Tibial artery (tissue), 4 donors: ENCODE measurements at regions not wholly inside any gene's neighbourhood (a gene's known extent, or its start where the extent isn't known, plus 50 kb on each side); places are given as distances from the start of the nearest gene placed in this dataset.

Experiments
- DNase-seq, 2 donors: peaks; one replicate each; pipeline ENCODE4 v3.0.0-alpha.2; 2019
- H3K27ac ChIP-seq, 2 donors: fragments of 200-600 bp; sonication (generic) in 1 of 2; 1 replicate in 1 of 2; 2 replicates in 1 of 2; pipeline ENCODE4 v1.5.1; 2018 to 2019; ENCODE audit warnings: mild to moderate bottlenecking in 1 of 2
- H3K27me3 ChIP-seq, 2 donors: fragments of 200-600 bp; sonication (generic) in 1 of 2; one replicate each; pipeline versions ENCODE4 v1.5.1 to v1.6.0; 2016 to 2019
- H3K36me3 ChIP-seq, 3 donors: fragments of 200-600 bp; sonication (generic) in 2 of 3; one replicate each; pipeline ENCODE4 v1.5.1; 2016 to 2019; ENCODE audit warnings: mild to moderate bottlenecking in 2 of 3
- H3K4me1 ChIP-seq, 4 donors: fragments of 200-600 bp; sonication (generic) in 2 of 4; 1 replicate in 3 of 4; 2 replicates in 1 of 4; pipeline ENCODE4 v1.5.1; 2016 to 2019
- H3K4me3 ChIP-seq, 2 donors: fragments of 200-600 bp; sonication (generic) in 1 of 2; 1 replicate in 1 of 2; 2 replicates in 1 of 2; pipeline ENCODE4 v1.5.1; 2018 to 2019; ENCODE audit warnings: mild to moderate bottlenecking in 2 of 2
- H3K9me3 ChIP-seq, 3 donors: fragments of 200-600 bp; sonication (generic) in 1 of 3; one replicate each; pipeline ENCODE4 v1.5.1; 2016 to 2019
- intact Hi-C: fragments of 100-400 bp; cut with DNase I; formaldehyde crosslinking; loops from one replicate; pipeline ENCODE4 v1.15.0; 2023; ENCODE audit warnings: low total_unique reads
- TF ChIP-seq, protein P1 (sequence below), 2 experiments: fragments of 200-600 bp in 1 of 2; fragments of 450-650 bp in 1 of 2; IDR thresholded peaks; one replicate each; pipeline ENCODE4 v1.5.1; 2017 to 2019; ENCODE audit warnings: antibody characterized with exemption in 2 of 2, mild to moderate bottlenecking in 1 of 2, moderate library complexity in 1 of 2

GRCh38 chr3:10722911-10723310 is 93.1 kb upstream of the SLC6A11 start:
- Histone ChIP-seq H3K27ac (no peak overlapping the region), H3K9me3 (no peaks in the 10 kb centered on the region), H3K36me3 (no peaks in the 10 kb centered on the region), H3K4me3 (no peak overlapping the region), H3K27me3 (peaks cover 0 to 14% of the 10 kb centered on the region in 2 donors), H3K4me1 (no peaks in the 10 kb centered on the region)
- TF ChIP-seq, protein P1, sequence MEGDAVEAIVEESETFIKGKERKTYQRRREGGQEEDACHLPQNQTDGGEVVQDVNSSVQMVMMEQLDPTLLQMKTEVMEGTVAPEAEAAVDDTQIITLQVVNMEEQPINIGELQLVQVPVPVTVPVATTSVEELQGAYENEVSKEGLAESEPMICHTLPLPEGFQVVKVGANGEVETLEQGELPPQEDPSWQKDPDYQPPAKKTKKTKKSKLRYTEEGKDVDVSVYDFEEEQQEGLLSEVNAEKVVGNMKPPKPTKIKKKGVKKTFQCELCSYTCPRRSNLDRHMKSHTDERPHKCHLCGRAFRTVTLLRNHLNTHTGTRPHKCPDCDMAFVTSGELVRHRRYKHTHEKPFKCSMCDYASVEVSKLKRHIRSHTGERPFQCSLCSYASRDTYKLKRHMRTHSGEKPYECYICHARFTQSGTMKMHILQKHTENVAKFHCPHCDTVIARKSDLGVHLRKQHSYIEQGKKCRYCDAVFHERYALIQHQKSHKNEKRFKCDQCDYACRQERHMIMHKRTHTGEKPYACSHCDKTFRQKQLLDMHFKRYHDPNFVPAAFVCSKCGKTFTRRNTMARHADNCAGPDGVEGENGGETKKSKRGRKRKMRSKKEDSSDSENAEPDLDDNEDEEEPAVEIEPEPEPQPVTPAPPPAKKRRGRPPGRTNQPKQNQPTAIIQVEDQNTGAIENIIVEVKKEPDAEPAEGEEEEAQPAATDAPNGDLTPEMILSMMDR (IDR thresholded peaks at IDR 0.05) = no peak
- DNase-seq = no peak
- intact Hi-C loops = no loop called here

GRCh38 chr3:10723991-10724390 is 92.0 kb upstream of the SLC6A11 start:
- Histone ChIP-seq H3K4me3 (no peak overlapping the region), H3K4me1 (no peaks in the 10 kb centered on the region), H3K36me3 (no peaks in the 10 kb centered on the region), H3K9me3 (no peaks in the 10 kb centered on the region), H3K27me3 (peaks cover 0 to 16% of the 10 kb centered on the region in 2 donors), H3K27ac (no peak overlapping the region)
- TF ChIP-seq, protein P1 (IDR thresholded peaks at IDR 0.05) = no peak
- no peak for DNase-seq
- intact Hi-C loops = no loop called here

DNA sequence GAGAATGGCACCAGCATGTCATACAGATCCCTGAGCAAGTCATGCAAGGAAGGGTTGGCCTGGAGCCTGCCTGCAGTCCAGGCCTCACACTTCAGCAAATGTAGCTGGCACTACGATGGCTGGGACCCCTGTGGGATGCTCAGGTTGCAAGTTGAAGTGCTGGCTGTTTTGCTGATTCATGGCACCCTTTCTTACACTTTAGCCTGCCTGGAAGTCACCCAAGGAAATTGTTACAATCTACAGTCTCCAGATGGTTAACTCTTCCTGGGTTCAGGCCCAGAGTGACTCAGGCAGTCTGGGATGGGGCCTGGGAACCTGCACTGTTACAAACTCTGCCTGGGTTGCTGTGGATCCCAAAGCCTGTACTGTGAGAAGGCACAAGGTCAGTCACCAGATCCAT is 91.0 kb upstream of the SLC6A11 start:
- Histone ChIP-seq H3K27ac (no peak overlapping the region), H3K36me3 (no peaks in the 10 kb centered on the region), H3K9me3 (no peaks in the 10 kb centered on the region), H3K4me1 (no peaks in the 10 kb centered on the region), H3K27me3 (peaks cover 0 to 17% of the 10 kb centered on the region in 2 donors), H3K4me3 (no peak overlapping the region)
- TF ChIP-seq, protein P1 (IDR thresholded peaks at IDR 0.05) = no peak
- no peak for DNase-seq
- intact Hi-C loops = no loop called here

DNA sequence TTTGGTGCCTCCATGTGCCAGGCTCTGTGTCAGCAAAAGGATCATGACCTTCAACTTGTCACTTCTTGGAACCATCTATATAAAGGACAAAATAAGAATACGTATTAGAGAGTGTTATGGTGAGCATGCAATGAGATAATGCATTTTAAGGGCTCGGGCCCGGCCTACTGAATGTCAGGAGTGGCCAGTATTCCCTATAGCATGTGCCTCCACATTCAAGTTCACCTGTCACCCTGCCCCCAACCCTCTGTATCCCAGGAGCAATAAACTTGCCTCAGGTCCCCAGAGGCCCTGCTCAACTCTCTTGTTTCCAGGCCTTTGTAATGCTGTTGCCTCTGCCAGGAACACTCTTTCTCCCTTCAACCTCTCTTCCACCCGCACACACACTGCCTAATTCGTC is 90.2 kb upstream of the SLC6A11 start:
- intact Hi-C loops = no loop called here
- TF ChIP-seq, protein P1 (IDR thresholded peaks at IDR 0.05) = no peak
- Histone ChIP-seq H3K27ac (no peak overlapping the region), H3K4me3 (no peak overlapping the region), H3K27me3 (peaks cover 0 to 17% of the 10 kb centered on the region in 2 donors), H3K9me3 (no peaks in the 10 kb centered on the region), H3K36me3 (no peaks in the 10 kb centered on the region), H3K4me1 (no peaks in the 10 kb centered on the region)
- no peak for DNase-seq

- intact Hi-C loops = no loop called here
- H3K27ac ChIP-seq = no peak overlapping the region
- TF ChIP-seq, protein P1 (IDR thresholded peaks at IDR 0.05) = no peak
- no peaks in the 10 kb centered on the region for H3K9me3 ChIP-seq
- no peak for DNase-seq
- no peaks in the 10 kb centered on the region for H3K36me3 ChIP-seq
- H3K27me3 ChIP-seq = peaks cover 0 to 17% of the 10 kb centered on the region in 2 donors
- H3K4me3 ChIP-seq = no peak overlapping the region
- H3K4me1 ChIP-seq = no peaks in the 10 kb centered on the region
These were observed 89.2 kb upstream of the SLC6A11 start for GRCh38 chr3:10726787-10727186.

DNA sequence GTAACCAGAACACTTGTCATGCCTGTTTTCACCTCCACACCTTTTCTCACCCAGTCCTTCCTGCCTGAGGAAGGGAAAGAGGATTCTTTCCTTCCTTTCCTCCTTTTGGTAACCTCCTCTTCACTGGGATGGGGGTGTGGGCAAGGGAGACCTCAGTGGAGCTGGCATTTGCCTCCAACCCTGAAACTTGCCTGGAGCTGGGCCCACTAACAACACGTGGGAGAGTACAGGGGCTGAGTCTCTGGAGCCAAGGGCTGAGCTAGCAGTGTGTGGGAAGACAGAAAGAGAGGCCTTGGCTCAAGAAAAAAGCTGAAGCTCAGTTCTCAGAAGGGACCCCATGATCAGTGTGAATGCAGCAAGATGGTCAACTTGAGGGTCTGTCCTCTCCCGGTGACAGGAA is 86.6 kb upstream of the SLC6A11 start:
- DNase-seq = no peak
- Histone ChIP-seq H3K4me1 (no peaks in the 10 kb centered on the region), H3K4me3 (no peak overlapping the region), H3K9me3 (peaks cover 4 to 25% (median 17%) of the 10 kb centered on the region in 3 donors), H3K27ac (no peak overlapping the region), H3K36me3 (no peaks in the 10 kb centered on the region), H3K27me3 (peaks cover 0 to 11% of the 10 kb centered on the region in 2 donors)
- intact Hi-C loops = no loop called here
- TF ChIP-seq, protein P1 (IDR thresholded peaks at IDR 0.05) = no peak
